ENCODE measurements at regions not wholly inside any gene's neighbourhood (a gene's known extent, or its start where the extent isn't known, plus 50 kb on each side); places are given as distances from the start of the nearest gene placed in this dataset.

DNA sequence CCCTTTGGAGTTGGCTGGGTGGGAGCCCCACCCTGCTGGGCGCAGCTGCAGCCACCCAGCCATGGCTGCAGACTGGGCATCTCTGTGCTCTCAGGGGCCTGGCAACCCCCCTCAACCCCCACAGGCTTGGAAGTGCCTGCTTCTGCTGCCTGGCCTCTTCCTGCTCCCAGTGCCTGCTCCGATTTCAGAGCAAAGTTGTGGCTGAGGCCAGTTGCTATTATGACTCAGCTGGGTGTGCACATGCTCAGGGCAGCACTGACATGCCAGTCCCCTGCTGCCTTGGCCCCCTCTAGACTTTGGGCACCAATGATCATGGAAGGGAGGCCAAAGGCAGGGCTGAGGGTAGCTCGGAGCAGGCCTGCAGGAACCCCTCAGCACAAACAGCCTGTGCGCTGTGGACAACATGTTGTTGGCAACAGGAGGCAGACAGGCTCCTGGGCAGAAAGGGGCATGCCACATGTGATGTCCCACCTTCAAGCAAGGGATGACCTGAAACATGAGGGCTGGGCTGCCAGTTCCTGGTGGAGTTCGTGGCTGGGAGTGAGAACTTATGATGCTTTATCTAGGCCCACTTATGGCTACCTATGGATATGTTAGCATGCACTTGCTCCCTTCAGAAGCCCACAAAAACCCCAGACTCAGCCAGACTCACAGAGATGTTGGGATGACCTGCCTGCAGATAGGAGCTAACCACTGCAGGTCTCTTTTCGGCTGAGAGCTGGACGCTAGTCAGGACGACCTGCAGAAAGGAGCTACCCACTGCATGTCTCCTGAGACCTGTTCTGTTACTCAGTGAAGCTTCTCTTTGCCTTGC, 96.4 kb upstream of the AMOTL1 start:
- FAIRE-seq: no peak

DNA sequence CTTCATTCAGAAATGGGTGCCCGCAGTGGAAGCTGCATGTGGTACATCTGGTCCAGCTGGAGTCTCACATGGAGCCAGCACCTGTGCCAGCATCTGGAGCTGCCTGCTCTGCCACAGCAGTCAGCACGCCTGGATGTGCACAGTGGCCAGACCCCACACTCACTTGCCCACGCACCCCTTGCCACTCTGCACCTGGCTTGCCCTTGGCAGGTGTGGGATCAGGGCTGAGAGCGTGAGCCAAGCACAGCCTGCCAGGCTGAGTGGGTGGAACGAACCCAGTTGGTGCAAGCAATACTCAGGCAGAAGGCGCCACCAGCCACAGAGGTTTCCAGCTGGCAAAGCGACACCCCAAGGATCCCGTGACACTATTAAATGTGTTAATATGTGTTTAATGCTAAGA, 95.5 kb upstream of the AMOTL1 start:
- no peak for FAIRE-seq

DNA sequence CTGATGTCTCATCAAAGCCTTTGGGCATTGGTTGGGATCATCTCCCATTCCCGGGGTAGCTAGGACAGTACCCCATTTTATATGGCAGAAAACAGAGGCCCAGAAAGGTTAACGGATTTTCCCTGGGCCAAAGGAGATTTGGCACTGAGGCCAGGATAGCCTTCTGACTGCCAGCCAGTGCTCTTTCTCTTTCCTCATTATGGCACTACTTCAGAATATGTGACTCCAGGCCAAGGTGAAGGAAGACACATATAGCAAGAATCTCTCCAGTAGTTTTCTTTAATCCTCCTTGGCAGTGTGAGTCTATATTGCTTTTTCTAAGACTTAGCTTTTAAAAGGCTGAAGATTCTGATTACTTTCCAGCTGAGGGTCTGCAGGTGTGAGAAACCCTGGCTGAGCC, 94.8 kb upstream of the AMOTL1 start:
- FAIRE-seq: no peak

DNA sequence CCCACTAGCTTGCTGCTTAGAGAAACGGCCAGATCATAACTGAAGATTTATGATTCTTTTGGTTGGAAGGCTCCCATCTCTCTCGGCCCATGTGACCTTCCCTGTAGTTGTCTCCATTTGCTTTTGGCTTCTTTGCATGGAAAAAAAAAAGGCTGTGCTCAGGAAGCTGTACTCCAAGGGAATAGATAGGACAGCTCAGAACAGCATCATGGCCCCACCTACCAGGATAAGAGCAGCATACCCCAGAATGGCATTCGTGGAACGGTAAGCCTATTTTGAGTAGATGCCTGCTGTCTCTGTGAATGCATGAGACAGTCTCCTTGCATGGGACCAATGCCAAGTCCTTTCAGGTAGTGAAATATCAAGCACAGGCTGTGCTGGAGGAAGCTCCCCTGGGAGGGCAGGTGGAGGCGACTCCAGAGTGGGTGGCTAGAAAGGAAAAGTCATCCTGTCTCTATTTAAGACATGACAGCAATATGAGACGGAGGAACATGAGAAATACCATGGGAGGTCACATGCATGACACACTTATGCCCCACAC, 94.1 kb upstream of the AMOTL1 start:
- no peak for FAIRE-seq

DNA sequence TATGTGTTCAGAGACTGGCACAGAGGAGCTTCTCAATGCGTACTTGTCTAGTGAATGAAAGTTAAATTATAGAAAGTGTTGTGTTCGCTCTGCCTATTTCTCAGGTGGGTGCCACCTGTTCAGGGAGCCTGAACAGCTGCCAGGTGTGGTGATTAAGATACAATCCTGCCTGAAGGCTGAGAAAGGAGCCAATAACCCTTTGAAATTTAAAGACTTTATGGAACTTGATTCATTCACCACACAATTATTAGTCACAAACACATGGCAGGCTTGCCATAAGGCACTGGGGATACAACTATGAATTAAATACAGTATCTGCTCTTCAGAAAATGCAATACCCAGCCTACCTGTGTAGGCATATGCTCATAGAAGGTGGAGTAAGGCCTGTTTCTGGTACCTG, 92.9 kb upstream of the AMOTL1 start:
- no peak for FAIRE-seq

DNA sequence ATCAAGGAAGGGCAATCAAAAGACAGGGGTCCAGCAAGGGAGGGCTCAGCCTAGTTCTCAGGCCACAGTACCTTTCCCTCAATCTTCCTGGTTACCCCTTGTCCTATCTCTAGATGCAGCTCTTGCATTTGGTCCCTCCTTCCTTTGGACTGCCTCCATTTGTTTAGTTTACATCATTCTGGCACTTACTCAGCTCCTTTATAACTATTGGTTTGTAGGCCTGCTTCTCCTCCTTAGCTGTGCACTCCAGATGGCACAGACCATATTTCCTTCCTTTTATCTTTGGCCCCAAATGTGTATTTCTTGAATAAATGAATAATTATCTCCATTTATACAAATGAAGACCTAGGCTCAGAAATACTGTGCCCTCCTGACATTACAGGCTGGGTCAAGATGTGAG, 92.3 kb upstream of the AMOTL1 start:
- no peak for FAIRE-seq

DNA sequence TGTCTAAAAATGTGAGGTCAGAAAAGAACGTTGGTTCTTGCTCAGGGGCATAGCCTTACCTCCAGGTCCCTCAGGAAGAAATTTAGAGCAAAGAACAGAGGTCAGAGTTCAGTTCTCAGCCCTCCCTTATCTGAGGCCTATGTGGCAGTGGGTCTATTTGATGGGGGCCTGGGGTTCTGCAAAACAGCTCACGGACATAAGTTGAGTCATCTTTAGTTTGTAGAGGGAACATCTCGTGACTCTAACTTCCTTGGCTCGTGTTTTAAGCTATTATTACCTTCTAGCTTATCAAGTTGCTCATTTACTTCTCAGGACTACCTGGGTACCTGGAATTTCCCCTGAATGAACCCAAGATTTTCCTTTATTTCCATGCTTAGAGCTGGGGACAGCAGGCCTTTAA, 91.3 kb upstream of the AMOTL1 start:
- FAIRE-seq: no peak

DNA sequence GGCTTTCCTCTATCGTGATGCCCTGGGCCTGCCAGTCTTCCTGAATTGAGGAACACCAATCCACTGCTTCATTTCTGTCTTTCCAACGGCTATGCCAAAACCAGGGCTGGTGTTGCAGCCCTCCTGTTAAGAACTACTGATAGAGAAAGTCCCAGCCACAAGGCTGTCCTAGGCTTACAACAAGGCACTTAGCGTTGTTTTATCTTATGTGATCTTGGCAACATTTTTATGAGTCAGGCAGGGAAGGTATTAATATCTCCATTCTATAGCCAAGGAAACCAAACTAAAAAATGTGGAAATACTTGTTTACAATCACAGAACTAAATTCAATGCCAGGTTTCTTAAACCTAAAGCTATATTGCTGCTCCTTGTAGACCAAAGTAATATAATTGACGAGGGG, 89.9 kb upstream of the AMOTL1 start:
- FAIRE-seq: no peak

DNA sequence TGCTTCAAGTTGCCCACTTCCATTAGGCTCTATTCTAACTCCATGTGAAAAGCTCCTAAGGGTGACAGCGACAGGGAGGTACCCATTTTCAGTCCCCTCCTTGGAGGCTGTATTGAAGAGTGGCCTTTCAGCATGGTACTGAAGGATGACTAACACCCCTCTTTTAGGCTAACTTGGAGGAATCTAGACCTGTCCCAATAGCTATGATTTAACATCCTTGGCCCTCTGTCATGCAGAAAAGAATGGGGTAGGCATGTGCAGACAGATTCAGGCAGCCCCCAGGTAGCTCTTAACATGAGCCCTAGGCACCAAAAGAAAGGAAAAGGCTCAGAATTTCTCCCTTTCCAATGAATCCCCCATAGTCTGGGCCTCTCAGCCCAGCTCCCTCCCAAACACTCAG, 89.3 kb upstream of the AMOTL1 start:
- FAIRE-seq: no peak

DNA sequence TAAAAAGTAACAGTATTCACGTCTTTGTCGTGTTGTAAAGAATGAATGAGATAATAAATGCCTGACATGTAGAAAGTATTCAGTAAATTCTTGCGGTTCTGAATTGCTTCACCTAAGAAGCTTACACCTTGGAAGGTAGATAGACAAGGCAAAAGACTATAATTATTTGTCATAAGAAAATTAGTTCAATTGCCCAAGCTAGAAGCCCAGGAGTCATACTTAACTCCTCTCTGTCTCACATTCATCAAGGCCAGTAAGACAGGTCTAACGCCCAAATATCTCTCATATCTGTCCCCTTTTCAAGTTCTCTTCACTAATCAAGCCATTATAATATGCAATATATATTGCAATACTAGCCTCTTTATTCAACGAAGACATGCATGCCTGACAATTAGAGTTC, 87.7 kb upstream of the AMOTL1 start:
- FAIRE-seq: no peak

DNA sequence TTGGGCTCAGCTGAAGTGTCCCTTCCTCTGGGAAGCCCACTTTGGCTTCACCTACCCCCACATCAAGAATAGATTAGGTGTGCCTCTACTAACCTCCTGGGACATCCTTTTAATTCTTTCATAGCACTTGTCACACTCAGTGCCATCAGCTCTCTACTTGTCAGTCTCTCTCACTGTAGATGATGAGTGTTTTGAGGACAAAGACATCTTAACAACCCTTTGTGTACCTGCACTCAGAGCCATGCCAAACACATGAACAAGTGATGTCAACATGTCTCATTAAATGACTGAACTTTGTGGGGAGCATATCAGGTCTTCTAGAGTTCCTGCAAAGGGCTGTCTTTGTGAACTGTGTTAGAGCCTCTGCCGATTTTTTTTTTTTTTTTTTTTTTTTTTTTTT, 87.0 kb upstream of the AMOTL1 start:
- FAIRE-seq: no peak

DNA sequence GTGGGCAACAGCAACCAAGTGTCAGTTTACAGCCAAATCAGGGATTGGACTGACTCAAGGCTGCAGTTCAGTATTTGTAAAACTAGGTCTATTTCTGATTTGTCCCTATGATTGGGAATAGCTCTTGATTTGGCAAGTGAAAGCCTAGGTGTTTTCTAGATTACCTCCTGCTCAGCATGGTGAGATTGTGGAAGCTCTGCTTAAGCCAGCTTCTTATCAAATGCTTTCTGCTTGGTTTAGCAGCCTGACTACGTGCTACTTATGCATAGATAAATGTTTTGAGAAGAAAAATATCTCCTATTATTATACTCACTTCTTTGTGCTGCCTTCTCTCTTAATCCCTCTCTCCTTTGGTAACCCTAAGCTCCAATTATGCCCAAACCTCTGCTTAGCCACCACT, 86.3 kb upstream of the AMOTL1 start:
- no peak for FAIRE-seq

DNA sequence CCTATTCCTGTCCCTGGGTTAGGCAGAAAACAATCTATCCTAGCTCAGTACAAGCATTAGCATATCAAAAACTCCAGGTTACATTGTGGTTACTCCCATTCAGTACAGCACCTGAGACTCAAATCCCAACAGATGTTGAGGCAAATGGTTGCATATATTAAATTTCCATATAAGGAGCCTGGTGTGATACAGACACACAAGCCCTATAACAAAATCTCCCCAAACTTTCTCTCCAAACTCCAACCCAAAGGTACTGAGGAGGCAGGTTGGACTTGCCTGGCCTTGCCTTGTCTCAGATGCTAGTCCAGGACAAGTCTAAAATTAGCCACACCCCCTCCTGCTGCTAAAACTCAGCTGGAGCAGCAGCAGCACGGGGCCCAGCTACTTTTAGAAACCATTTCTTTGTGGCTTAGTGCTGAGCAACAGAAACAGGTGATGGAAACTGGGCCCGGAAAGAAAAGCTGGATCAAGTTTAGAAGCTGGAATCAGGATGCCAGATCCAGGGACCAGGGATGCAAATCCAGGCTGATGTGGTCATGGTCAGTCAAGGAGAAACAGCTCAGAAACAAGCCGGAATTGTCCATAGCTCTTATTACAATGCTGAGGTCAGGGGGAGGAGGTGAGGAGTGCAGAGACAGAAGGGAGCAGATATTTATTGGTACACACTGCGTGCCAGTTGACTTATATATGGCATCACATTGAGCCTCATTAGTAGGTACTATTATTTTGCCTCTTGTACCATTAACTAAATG, 73.7 kb upstream of the AMOTL1 start:
- FAIRE-seq: no peak

DNA sequence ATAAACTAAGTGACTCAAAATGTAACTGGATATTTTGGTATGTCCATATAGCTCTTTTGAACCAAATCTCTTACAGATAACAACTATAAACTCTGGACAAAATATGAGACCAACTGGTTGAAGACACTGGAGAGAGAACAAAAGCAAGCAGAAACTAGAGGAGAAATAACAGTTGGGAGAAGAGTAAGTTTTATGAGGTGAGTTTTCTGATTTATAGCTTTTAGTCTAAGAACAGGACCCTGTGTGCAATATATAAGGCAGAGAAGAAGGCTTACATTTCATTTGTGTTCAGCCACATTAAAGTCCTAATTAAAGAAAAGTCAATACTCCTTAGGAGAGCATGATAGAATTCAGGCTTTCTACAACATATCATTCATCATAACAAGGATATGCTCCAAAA, 71.0 kb upstream of the AMOTL1 start:
- no peak for FAIRE-seq

DNA sequence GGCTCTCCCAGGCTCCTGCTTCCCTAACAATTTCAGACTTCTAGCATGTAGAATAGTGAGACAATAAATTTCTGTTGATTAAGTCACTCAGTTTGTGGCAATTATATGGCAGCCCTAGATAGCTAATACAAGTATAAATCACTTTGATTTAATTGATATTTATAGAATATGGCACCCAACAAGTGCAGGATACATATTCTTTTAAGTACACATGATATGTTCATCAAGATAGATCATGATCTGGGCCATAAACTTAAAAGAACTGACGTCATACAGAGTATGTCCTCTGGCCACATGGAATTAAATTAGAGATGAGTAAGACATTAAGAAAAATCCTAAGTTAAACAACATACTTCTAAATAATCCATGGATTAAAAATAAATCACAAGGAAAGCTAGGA, 67.5 kb upstream of the AMOTL1 start:
- no peak for FAIRE-seq

DNA sequence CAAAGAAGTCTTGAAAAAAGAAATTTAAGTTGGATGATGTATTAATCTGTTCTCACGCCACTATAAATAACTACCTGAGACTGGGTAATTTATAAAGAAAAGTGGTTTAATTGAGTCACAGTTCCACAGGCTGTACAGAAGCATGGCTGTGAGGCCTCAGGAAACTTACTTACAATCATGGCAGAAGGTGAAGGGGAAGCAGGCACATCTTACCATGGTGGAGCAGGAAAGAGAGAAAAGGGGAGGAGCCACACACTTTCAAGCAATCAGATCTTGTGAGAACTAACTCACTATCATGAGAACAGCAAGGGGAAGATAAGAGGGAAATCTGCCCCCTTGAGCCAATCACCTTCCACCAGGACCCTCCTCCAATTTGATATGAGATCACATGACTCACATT, 65.7 kb upstream of the AMOTL1 start:
- FAIRE-seq: no peak

DNA sequence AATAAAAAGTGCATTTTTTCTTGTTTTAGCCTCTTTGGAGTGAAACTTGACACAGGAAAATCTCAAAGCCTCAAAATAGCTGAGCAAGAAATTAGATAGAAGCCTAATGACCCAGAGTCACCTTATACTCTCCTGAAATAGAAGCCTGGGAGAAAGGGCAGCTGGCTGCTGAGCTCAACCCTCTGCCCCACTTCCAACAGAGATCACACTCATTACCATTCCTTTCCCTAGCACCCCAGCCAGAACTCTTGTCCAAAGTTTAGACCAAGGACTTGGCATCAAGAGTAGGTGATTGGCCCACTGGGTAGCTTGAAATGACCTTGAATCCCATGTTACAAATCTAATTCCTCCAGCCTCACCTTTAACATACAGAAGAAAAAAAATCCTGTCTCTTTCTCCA, 62.7 kb upstream of the AMOTL1 start:
- no peak for FAIRE-seq

DNA sequence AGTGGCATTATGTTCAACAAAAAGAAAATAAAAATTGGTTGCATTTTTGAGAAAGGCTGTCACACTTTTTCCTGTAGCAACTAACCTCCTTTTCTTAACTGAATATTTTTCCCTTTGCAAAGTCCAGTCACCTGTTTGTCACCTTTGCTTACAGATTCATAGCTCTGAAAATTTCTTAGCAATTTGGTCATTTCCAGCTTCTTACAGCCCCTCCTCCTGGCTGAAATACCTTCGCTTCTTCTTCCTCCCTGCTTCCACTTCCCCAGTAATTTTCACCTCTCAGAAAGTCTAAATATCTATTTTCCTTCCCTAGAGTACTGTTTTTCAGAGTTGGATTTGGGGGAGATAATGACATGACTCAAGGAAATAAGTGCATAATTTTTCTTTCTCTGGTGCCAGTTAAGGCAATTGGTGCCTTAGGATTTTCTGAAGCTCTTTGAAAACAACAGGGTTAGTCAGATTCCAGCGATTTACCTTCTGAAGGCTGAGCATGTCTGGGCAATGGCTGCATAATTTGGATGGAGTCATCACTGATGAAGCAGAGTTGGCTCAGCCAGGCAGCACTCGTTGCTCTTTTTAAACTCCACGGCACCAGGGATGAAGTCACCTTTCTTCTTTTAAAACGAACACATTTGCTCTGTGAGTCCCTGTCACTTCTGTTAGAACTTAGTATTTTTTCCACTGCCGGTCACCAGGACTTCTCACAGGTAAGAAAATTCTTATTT, 62.1 kb upstream of the AMOTL1 start:
- no peak for FAIRE-seq

DNA sequence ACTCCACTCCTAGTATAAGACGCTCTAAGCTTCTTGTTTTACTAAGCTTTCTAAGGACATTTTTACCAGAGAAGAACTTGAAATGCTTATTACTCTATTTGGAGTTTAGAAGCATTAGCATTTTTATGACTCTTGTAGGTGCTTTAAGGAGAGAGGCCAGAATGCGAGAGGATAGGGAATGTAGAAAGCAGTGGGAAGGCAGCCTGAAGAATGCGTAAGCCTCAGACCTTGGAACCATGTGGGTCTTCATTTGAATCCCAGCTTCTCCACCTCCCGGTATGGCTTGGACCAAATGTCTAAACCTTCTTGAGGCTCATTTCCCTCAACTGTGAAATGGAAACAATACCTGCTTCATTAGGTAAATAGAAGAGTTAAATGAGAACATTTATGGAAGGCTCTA, 60.0 kb upstream of the AMOTL1 start:
- no peak for FAIRE-seq

DNA sequence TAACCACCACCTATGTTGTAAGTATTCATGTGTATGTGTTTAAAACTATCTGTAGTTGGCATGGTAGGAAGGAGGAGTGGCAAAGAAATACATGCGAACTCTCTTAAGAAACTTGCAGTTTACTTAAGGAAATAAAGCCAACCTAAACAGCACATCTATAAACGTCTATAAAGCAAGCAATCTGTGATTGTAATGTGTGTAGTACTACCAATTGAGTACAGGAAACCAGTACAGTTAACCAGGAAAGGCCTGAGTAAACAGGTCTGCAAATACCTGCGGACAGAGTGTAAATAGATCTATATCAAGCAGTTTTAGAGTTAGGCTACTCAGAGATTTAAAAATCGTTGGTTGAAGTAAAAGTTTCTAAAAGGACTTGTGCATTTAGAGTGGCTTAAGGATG, 59.5 kb upstream of the AMOTL1 start:
- no peak for FAIRE-seq

DNA sequence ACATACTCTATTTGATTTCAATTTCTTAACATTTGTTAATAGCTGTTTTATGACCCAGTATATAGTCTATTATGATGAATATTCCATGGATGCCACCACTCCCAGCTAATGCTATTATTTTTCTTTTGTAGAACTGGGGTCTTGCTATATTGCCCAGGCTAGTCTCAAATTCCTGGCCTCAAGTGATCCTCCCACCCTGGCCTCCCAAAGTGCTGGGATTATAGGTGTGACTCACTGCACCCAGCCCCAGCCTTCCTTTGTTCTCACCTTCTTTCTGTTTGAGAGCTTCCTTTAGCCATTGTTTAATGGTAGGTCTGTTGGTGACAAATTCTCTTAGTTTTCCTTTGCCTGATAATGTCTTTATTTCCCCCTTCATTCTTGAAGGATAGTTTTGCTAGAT, 52.9 kb upstream of the AMOTL1 start:
- no peak for FAIRE-seq

DNA sequence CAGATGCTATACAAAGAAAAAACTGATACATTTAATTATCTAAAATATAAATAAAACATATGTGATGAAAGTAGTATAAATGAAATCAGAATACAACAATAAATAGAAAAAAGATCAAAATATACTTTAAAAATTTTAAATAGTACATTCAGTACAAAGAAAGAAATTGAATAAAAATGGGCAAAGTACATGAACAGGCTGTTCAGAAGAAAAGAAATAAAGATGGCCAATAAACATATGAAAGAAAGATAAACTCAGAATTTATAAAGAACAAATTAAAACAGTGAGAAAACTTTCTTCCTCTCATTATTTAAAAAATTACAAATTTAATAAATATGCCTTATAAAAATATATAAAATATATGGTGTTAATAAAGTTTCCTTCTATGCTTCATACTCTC, 50.5 kb upstream of the AMOTL1 start:
- FAIRE-seq: peak; percentile 90
